ENCODE measurements at regions not wholly inside any gene's neighbourhood (a gene's known extent, or its start where the extent isn't known, plus 50 kb on each side); places are given as distances from the start of the nearest gene placed in this dataset.
"Not testable (repeated sequence)": the region's sequence is repeated elsewhere in the genome, so short reads cannot be mapped to it uniquely, and the experiment has no call there.

DNA sequence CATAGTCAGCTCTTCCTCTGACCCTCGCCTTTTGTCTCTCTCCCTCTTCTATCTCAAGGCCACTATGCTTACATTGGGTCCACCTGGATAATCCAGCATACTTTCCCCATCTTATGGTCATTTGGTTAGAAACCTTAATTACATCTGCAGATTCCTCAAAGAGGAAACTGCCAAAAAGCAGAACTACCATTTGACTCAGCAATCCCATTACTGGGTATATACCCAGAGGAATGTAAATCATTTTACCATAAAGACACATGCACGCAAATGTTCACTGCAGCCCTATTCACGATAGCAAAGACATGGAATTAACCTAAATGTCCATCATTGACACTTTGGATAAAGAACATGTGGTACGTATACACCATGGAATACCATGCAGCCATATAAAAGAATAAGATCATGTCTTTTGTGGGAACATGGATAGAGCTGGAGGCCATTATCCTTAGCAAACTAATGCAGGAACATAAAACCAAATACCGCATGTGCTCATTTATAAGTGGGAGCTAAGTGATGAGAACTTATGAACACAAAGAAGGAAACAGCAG lies 114.8 kb upstream of the NPY start:
- Histone ChIP-seq H3K9me3 (no peaks in the 10 kb centered on the region), H3K27me3 (no peaks in the 10 kb centered on the region), H3K4me3 (no peak overlapping the region), H3K27ac (no peak overlapping the region), H3K36me3 (no peaks in the 10 kb centered on the region), H3K4me1 (no peaks in the 10 kb centered on the region)
- DNase-seq (ENCODE audit: low spot score in 2 of 2), result no peak
- TF ChIP-seq POLR2A (IDR thresholded peaks at IDR 0.05) (no peak), CTCF (IDR thresholded peaks at IDR 0.05) (no peak), POLR2AphosphoS5 (IDR thresholded peaks at IDR 0.05) (no peak)
- intact Hi-C loops (cut with DNase I; ENCODE audit: low total_unique reads), result no loop called here

DNA sequence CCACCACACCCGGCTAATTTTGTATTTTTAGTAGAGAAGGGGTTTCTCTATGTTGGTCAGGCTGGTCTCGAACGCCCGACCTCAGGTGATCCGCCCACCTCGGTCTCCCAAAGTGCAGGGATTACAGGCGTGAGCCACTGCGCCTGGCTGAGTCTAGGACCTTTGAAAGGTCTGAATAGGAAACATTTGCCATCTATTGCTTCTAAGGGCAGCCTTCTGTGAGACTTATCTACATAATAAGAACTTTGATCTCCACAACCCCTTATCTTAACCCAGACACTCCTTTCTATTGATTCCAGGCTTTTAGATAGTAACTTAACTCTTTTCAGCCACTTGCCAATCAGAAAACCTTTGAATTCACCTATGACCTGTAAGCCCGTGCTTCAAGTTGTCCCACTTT lies 112.0 kb upstream of the NPY start:
- not testable (repeated sequence) for DNase-seq (ENCODE audit: low spot score in 2 of 2); H3K4me3 ChIP-seq; H3K9me3 ChIP-seq; H3K36me3 ChIP-seq; H3K27me3 ChIP-seq; H3K27ac ChIP-seq; H3K4me1 ChIP-seq
- intact Hi-C loops (cut with DNase I; ENCODE audit: low total_unique reads), result loop anchor here (2.0 kb wide), 1 partner anchor 43 kb away; no protein-coding TSS in a partner anchor

- no peak for DNase-seq (ENCODE audit: low spot score in 2 of 2)
- H3K9me3 ChIP-seq, result no peaks in the 10 kb centered on the region
- H3K36me3 ChIP-seq, result no peaks in the 10 kb centered on the region
- intact Hi-C loops (cut with DNase I; ENCODE audit: low total_unique reads), result loop anchor here (2.0 kb wide), 1 partner anchor 42 kb away; no protein-coding TSS in a partner anchor
- no peaks in the 10 kb centered on the region for H3K4me1 ChIP-seq
- H3K4me3 ChIP-seq, result no peak overlapping the region
- H3K27ac ChIP-seq, result no peak overlapping the region
- no peaks in the 10 kb centered on the region for H3K27me3 ChIP-seq
- TF ChIP-seq POLR2AphosphoS5 (IDR thresholded peaks at IDR 0.05) (no peak), CTCF (IDR thresholded peaks at IDR 0.05) (no peak), POLR2A (IDR thresholded peaks at IDR 0.05) (no peak)
These were observed 111.1 kb upstream of the NPY start for GRCh38 chr7:24172856-24173255.

DNA sequence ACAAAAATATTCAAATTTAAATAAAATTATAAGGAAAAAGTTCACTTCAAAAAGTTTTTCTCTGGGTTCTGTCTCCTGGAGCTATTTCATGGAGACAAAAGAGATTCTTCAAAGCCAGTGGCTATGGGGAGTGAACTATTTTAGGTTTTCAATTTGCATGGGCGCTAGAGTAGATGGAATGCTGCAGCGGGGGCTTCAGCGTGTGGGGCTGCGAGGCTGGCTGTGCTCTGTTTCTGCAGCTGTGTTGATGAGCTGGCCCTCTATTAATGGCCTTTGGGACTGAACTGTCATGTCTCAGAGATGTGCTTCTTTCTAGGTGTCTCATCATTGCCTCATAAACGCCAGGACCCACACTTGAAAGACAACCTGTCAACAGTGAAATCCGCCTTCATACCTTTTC lies 108.4 kb upstream of the NPY start:
- H3K4me3 ChIP-seq, result no peak overlapping the region
- intact Hi-C loops (cut with DNase I; ENCODE audit: low total_unique reads), result no loop called here
- H3K4me1 ChIP-seq, result no peaks in the 10 kb centered on the region
- H3K9me3 ChIP-seq, result no peaks in the 10 kb centered on the region
- no peaks in the 10 kb centered on the region for H3K36me3 ChIP-seq
- no peak overlapping the region for H3K27ac ChIP-seq
- no peaks in the 10 kb centered on the region for H3K27me3 ChIP-seq
- no peak for DNase-seq (ENCODE audit: low spot score in 2 of 2)
- no peak for TF ChIP-seq POLR2A (IDR thresholded peaks at IDR 0.05)
- TF ChIP-seq POLR2AphosphoS5 (IDR thresholded peaks at IDR 0.05), result no peak

DNA sequence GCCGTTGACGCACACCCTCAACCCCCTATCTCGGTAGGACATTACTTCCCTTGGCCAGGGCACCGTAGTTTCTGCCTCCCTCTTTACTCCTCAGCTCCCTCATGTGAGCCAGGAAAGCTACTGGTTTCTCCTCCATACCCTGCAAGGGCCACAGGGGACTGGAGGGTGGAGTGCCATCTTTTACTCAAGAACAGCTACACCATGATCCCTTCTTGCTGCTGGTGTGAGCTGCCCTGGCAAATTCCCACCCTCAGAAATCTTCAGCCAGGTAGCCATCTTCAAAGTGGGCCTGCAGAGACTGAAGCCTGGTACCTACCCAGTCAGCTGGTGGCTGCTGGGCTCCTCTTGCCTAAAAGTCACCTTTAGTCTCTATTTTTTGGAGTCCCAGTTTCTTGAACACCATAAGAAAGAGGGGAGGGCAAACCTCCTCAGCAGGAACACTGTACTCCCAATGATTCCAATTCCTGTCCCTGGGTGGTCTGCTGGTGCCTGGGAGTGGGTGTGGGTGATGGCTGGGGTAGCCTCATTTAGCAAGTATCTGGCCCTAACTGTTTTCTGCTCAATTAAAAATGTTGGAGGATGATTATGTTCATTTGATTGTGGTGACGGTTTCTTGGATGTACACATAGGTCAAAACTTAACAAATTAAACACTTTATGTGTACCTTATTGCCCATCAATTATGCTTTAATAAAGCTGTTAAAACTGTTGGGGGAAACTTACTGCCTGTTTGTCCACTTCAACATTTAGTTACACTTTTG lies 105.0 kb upstream of the NPY start:
- intact Hi-C loops (cut with DNase I; ENCODE audit: low total_unique reads), result no loop called here

More for the DNA sequence above, 105.0 kb upstream of the NPY start:
- Histone ChIP-seq H3K4me3 (no peak overlapping the region), H3K36me3 (no peaks in the 10 kb centered on the region), H3K9me3 (no peaks in the 10 kb centered on the region), H3K27ac (no peak overlapping the region), H3K4me1 (no peaks in the 10 kb centered on the region), H3K27me3 (no peaks in the 10 kb centered on the region)
- TF ChIP-seq POLR2AphosphoS5 (IDR thresholded peaks at IDR 0.05), result no peak
- no peak for TF ChIP-seq CTCF (IDR thresholded peaks at IDR 0.05)
- TF ChIP-seq POLR2A (IDR thresholded peaks at IDR 0.05), result no peak
- no peak for DNase-seq (ENCODE audit: low spot score in 2 of 2)
